Stimulated activated CD8-positive, alpha-beta memory T cell treated with anti-CD3 and anti-CD28 coated beads, Interleukin-7, amount 100 ng/mL, for 24 hours (primary cell): ENCODE measurements at regions not wholly inside any gene's neighbourhood (a gene's known extent, or its start where the extent isn't known, plus 50 kb on each side); places are given as distances from the start of the nearest gene placed in this dataset.
"Not testable (repeated sequence)": the region's sequence is repeated elsewhere in the genome, so short reads cannot be mapped to it uniquely, and the experiment has no call there.

ENCODE experiments used
- DNase-seq: peaks from one replicate; pipeline ENCODE4 v3.0.0-alpha.2; 2020; ENCODE audit warnings: low read depth

DNA sequence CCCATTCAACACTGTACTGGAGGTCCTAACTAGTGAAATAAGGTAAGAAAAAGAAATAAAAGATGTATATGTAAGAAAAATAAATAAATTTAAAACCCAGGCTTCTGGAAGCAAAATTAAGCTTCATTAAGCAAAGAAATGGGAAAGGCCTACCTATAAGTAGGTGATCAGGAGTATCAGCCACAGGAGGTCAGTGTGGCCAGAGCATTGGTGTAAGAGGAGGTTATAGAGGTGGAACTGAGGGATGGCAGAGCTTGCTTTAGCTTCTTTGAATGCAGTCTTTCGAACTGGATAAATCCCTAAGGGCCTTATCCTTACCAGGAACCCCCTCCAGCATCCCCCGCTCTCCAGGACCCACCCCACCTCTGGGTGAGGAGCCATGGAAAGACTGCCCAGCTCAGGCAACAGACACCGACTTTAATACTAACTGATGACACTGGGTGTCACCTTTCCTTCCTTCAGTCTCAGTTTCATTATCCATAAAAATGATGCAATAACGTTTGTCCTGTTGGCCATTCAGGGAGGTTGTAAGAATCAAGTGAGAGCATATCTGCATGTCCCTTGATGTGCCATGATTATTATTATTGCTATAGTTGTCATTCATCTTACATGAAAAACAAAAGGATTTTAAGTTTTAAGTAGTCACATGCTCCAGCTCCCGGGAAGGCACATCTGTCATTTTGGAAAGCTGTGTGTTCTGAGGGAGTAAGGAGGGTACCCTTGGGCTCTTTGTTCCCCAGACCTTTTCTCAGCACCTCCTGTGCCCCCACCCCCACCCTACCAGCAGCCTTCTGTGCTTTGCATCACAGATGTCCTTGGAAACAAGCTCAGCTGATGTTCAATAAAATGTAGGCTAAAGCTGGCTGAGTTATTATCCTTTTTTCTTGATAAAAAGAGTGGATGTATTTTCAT is 50.8 kb upstream of the CTNNA1 start:
- DNase-seq: no peak

DNA sequence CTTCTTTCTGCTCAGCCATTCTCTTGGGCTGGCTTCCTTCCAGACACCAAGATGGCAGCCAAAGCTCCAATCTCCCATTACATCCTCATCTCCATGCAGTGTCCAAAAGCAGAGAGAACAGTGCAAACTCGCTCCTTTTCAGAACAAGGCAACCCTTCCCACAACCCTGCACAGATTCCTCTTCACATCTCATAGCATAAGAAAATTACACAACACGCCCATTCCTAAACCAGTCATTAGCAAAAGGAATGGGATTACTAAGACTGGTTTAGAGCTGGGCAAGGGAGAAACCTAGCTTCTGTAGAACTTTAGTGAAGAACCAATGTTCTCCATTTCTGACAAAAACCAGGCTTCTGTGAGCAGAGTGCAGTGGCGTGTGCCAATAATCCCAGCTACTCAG is 51.5 kb upstream of the CTNNA1 start:
- DNase-seq: no peak

DNA sequence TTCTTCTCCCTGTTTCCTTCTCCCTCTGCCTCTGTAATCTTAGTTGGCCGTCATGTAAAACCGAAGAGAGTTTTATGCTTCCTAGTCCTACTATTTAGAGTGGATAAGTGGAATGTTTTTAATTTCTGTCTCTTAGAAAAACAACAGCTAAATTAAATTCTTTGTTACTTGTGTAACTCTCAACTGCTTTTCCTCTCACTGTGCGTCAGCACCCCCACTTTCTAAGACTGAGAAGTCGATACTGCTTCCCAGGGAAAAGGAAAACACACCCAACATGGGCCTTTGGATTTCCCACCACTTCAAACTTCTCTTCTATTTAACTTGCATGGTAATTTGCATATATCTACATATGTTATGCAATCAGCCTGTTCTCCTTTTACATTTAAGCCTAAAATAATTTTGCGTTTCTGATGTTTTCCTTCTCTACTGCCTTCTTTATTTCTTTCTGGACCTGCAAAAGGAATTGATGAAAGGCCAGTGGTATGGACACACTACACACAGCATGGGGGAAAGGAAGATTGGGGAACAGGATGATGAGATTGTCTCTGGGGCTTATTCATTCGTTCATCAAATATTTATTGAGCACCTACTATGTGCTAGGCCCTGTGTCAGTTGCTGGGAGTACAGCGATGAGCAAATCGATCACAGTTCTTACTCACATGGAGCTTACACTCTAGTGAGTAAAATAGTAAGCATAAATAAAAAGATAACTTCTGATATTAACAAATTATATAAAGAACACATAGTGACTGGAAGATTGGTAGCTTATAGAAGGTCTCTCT is 52.5 kb upstream of the CTNNA1 start:
- DNase-seq: no peak

DNA sequence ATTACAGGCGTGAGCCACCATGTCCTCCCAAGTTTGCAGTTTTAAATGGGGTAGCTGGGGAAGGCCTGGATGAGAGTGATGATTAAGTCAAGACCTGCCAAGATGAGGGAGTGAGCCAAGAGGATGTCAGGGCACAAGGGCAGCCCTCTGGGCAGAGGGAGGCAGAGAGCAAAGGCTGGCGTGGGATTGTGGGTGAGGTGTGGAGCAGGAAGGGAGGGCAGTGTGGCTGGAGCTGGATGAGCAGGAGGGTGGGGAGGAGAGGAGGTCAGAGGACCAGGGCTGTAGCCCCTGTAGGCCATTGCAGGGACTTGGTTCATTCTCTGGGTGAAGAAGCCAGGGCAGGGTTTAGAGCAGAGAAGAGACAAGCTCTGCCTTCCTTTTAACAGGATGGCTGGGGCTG is 53.7 kb upstream of the CTNNA1 start:
- no peak for DNase-seq

DNA sequence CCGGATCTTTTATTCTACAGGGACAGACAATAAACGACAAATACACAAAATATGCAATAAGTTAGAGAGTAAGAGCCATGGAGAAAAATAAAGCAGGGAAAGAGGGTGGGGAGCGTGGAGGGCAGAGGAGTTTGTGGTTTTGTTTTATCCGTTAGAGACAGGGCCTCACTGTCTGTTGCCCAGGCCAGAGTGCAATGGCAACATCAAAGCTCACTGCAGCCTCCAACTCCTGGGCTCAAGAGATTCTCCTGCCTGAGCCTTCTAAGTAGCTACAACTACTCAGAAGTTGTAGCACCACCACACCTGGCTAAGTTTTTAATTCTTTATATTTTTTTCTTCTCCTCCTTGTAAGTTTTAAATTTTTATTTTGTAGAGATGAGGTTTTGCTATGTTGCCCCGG is 54.5 kb upstream of the CTNNA1 start:
- DNase-seq: no peak

DNA sequence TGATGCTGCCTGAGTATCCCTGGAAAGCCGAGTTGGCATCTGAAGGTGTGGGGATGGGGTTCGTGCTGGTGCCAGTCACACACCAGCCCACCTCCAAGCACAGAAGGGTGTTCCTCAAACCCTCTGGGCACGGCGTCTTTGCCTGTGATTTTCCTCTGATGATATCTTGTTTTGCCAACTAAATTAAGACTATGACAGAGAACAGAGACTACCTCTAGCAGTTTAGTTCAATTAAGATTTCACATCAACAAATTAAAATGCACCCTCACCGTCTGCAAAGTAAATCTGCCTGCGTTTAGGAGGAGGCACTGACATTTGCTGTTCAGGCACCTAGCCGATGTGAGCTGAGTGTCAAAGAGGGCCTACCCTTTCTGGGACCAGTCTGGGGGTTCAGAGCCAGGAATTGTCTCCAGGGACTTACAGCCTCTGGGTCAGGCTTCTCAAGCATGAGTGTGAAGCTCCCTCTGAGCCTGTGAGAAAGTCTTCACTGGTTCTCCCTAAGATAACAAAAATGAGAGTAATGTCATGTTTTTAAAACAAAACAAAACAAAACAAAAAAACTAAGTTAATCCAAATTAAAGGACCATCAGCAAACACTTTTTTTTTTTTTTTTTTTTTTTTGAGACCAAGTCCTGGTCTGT is 55.4 kb upstream of the CTNNA1 start:
- no peak for DNase-seq

DNA sequence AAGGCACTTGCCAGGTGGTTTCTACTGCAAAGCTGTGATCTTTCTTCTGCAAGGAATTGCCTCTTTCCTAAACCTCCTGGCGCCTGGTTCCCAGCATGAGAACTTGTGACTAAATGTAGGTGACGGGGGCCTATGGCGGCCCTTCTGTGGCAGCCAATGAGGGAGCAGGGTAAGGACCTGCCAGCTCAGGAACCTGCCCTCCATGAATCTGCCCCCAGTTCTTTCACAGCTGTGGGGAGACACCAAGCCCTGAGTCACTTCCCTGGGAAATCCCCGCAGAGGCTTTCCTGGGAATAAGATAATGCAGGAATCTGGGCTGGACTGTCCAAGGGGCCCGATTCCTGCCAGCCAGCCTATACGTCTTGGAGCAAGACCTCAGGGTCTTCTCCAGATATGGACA is 56.7 kb upstream of the CTNNA1 start:
- no peak for DNase-seq

DNA sequence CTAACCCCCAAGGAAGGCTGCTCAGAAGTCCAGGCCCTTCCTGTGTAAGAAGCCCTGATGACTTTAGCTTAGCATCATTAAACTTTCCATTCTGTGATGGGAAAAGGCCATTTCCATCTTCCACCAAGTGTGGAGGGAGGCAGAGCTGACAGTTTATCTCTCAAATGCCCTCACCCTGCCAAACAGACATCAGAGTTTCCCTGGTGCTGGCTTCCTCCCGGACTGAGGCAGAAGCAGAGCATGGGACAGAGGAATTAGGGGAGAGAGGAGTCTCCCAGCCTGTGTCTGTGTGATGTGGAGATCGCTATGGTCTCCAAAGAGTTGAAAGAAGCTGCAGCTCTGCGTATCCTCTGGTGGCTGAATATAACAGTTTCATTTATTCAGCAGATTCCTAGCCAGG is 57.4 kb upstream of the CTNNA1 start:
- no peak for DNase-seq

DNA sequence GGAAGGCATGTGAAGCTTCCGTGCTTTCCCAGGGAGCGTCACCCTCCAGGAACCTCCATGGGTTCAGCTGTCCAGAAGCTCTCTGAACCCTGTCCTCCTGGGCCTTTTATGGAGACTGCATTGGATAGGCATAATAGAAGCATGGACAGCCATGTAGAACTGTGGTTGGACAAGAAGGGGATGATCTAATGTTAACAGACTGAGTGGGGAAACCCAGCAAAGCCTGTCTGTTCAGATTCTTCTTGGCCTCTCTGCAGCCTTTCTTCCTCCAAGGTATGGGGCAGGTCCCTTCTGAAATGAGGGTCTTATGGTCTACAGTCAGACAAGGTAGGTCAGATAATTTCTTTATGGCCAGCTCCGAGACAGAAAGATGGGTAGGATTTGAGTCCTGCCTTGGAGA is 59.1 kb upstream of the CTNNA1 start:
- no peak for DNase-seq

DNA sequence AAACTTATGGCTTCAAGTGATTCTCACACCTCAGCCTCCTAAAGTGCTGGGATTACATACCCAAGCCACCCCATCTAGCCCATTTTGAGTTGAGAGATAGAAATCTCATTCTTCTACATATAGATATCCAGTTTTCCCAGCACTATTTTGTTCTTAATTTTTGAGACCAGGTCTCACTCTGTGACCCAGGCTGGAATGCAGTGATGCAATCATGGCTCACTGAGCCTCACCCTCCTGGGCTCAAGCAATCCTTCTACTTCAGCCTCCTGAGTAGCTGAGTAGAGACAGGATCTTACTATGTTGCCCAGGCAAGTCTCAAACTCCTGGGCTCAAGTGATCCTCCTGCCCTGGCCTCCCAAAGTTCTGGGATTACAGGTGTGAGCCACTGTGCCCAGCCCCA is 60.9 kb upstream of the CTNNA1 start:
- no peak for DNase-seq

DNA sequence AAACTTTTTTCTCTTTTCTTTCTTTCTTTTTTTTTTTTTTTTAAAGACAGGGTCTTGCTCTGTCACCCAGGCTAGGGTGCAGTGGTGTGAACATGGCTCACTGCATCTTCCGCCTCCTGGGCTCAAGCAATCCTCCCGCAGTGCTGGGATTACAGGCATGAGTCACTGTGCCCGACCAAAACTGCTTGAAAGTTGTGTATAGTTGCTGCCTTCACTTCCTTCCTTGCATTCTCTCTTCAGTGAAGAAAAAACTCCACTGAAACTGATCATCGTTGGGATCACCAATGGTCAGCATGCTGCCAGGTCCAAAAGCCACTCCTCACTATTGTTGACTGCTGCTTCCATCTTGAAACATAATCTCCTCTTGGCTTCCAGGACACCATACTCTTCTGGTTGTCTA is 66.6 kb upstream of the CTNNA1 start:
- no peak for DNase-seq

DNA sequence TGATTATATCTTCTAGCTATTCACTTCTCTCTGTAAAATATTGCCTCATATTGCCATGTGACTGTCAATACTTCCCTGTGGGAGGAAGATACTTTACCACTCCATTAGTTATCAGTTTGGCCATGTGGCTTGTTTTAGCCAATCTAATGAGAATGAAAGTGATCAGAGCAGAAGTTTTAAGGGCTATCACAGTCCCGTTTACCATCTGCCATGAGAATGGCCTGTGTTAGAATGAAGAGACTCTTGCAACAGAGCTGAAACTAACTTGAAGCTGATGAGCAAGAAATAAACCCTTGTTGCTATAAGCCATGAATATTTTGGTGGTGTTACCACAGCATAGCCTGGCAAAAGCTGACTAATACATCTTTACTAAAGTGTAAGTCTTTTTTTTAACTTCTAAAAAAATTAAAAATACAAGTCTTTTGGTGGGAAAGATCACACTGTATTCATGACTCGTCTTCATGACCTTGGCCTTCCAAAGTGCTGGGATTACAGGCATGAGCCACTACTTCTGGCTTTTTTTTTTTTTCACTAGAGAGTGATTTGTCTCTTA is 68.0 kb upstream of the CTNNA1 start:
- no peak for DNase-seq

DNA sequence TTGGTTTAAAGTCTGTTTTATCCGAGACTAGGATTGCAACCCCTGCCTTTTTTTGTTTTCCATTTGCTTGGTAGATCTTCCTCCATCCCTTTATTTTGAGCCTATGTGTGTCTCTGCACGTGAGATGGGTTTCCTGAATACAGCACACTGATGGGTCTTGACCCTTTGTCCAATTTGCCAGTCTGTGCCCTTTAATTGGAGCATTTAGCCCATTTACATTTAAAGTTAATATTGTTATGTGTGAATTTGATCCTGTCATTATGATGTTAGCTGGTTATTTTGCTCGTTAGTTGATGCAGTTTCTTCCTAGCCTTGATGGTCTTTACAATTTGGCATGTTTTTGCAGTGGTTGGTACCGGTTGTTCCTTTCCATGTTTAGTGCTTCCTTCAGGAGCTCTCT is 70.8 kb upstream of the CTNNA1 start:
- DNase-seq: not testable (repeated sequence)

DNA sequence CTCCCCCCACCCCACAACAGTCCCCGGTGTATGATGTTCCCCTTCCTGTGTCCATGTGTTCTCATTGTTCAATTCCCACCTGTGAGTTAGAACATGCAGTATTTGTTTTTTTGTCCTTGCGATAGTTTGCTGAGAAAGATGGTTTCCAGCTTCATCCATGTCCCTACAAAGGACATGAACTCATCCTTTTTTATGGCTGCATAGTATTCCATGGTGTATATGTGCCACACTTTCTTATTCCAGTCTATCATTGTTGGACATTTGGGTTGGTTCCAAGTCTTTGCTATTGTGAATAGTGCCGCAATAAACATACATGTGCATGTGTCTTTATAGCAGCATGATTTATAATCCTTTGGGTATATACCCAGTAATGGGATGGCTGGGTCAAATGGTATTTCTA is 74.4 kb upstream of the CTNNA1 start:
- not testable (repeated sequence) for DNase-seq

DNA sequence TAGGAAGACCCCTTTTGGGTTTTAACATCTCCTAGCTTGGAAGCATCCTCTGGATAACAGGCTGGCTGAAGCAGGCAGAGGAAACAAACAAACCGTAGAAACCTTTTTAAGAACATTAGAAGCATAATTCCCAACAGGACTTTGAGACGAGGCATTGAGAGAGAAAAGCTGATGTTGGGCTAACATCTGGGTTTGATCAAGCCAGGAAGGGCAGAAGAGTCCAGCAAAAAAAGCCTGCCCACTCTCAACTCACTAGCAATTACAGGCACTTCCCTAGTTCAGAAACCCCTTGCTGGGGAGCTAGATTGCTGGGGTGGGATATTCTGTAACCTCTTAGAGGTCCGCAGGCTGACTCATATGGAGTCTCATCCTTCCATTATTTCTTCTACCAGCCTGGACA is 75.4 kb upstream of the CTNNA1 start:
- DNase-seq: no peak

DNA sequence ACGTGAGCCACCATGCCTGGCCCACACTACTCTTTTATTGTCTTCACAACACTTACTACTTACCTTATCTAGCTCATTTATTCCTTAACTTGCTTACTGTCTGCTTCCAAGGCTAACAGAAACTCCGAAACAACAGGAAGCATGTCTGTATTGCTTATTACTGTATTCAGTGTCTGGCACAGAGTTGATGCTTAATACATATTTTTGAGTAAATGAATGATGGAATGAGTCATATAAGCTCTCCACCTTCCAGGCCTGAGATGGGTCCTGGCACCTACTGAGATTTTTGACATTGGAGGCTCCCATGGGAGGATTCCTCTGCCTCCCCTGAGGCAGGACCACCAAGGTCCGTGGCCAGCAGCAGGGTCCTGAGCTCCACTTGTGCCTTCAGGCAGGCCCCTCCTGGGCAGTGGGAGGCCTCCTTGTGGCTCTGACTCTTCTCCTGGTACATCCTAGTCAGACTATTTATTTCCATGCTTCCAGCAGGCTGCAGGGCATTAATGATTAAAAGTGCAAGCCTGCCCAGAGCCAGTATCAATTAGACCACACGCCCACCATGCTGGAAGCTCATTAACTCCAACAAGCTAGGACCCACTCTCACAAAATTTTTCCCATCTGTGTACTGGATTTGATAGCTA is 76.5 kb upstream of the CTNNA1 start:
- DNase-seq: no peak

DNA sequence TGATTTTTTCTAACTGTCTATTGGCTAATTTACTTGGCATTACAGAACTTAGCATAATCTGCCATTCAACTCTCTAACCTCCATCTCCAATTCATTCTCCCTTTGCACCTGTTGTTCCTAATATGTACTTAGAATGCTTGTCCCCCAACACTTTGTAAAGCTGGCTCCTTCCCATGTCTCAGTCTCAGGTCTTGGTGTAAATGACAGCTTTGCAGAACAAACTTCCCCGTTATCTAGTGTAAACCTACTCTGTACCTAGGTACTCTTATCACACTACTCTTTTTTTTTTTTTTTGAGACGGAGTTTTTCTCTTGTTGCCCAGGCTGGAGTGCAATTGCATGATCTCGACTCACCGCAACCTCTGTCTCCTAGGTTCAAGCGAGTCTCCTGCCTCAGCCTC is 77.2 kb upstream of the CTNNA1 start:
- no peak for DNase-seq

DNA sequence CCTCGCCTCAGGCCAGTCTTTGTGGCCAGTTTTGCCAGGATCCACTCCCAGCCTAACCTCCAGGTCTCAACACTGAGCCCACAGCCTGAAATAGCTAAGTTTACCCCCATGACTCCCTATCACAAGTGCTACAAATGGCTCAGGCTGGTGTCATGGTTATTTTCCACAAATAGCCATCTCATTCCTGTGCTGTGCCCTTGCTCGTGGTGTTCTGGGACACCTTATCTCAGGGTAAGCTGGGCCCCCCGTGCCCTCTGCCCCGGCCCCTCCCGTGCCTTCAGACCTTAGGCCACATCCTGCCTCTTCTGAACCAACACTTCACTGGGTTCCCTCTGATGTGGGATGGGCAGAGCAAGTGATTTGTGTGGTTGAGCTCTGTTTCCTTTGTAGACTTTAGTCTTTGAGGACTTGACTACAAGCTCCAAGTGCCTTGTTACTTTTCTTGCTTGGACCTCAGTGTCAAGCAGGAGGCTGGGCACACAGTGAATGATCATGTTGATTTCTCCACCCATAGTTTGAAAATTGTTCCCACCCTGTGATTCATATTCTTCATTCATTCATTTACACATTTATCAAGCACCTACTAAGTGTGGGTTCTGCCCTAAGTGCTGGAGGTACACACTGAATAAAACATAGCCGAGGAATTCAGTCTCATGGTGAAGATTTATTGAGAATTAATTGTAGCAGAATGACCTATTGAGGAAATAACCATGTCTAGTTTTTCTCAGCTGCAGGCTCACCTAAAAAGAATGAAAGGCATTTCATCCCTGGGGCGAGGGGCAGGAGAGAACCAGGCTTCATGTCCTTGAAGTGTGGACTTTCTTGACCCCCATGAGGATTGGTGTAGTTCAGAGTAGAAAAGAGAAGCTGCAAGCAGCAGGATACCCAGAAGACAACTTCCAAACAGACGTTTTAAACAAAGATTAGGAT is 84.5 kb upstream of the CTNNA1 start:
- no peak for DNase-seq

DNA sequence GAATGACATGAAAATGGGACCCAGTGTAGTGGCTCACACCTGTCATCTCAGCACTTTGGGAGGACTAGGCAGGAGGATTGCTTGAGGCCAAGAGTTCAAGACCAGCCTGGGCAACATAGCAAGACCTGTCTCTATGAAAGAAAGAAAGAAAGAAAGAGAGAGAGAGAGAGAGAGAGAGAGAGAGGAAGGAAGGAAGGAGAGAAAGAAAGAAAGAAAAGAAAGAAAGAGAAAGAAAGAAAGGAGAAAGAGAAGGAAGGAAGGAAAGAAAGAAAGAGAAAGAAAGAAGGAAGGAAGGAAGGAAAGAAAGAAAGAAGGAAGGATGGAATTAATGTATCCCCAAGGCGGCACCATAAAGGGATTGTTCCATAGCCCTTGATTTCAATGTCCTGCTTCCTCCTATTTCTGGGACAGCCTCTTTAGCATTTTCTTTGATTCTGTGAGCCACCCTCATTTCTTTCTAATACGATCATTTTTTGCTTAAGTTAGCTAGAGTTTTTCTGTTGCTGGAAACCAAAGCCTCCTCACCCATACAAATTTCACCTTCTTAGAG is 85.4 kb upstream of the CTNNA1 start:
- not testable (repeated sequence) for DNase-seq

DNA sequence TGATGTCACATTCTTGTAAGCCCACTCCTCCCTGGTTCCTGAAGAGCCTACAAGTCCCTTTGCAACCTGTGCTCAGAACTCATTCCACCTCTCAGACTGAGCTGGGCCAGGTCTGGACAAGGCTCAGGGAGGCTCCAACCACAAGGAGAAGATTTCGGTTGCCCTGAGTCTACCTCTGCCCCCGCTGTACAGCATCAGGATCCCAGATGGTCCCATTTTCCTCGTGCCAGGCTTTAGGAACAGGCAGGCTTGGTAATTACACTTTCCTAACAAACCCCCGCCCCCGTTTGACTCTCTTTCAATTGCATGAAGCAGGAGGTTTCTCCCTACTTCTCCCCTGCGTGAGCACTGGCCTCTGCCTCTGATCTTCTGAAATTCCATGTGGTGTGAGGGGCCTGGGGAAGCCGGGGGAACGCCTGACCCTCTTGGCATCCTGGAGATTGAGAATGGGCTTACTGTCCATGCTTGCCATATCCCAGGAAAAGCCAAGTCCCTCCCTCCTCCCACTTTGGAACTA is 86.9 kb upstream of the CTNNA1 start:
- DNase-seq: no peak
